Heart left ventricle (tissue), 13 donors: ENCODE measurements at regions not wholly inside any gene's neighbourhood (a gene's known extent, or its start where the extent isn't known, plus 50 kb on each side); places are given as distances from the start of the nearest gene placed in this dataset.

Source experiments
- POLR2A ChIP-seq, 2 donors: fragments of 450-650 bp; IDR thresholded peaks; one replicate each; pipeline ENCODE4 v1.6.1; 2017; ENCODE audit warnings: antibody characterized with exemption in 2 of 2, mild to moderate bottlenecking in 2 of 2, moderate library complexity in 2 of 2
- TF ChIP-seq, protein P1 (sequence below), 12 donors: fragments of 200-600 bp; sonication (generic) in 4 of 12; IDR thresholded peaks; one replicate each; pipeline versions ENCODE4 v1.5.0 to v1.8.0; 2018 to 2022; ENCODE audit warnings: antibody characterized with exemption in 12 of 12, mild to moderate bottlenecking in 5 of 12
- donor health status: ischemic (EF 13 %, LVEDD 7.1; RV severe dilation, severe dysfunction).
- donor health status: DM: no; HTN: yes; CAD: no.
- donor health status: DM: no; HTN: no; CAD: no.
- donor health status: ischemic (EF 25% LVEDD 6.9; RV normal size, moderate dysfunction).
- donor health status: ischemic (EF 25% LVEDD 5.7; RV mildly dilated, moderate dysfunction).
- donor health status: ischemic (EF 35%, LVEDD 5.7; RV mildly dilated, moderate dysfunction).
- donor health status: nonischemic (EF 11% LVEDD 7.7; RV severe dilation, severe dysfunction).
- donor health status: DM: yes; HTN: yes; CAD: no.
- donor health status: PGD.
- donor health status: ischemic (EF 29% LVEDD 5.4; RV normal size, mild dysfunction).
- donor health status: nonischemic (EF 23%, LVEDD 6.1; RV moderate dilation, normal function).

DNA sequence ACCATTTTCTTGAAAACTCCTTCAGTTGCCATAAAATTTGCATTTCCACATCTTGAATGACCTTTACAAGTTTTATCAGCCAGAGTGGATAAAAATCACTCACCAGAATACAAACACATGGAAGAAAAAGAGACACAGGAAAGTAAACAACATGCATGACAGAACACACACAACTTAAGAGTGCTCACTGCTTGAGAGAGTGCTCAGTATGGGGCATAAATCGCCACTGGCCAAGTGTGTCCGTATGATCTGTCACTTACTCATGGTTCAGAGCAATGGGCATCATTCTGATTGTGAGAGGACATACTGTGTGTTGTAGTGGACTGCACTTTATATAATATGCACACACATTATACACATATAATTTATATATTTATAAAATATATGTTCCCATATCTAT lies 155.6 kb upstream of the NTRK2 start:
- no peak for TF ChIP-seq POLR2A (IDR thresholded peaks at IDR 0.05)
- TF ChIP-seq, protein P1, sequence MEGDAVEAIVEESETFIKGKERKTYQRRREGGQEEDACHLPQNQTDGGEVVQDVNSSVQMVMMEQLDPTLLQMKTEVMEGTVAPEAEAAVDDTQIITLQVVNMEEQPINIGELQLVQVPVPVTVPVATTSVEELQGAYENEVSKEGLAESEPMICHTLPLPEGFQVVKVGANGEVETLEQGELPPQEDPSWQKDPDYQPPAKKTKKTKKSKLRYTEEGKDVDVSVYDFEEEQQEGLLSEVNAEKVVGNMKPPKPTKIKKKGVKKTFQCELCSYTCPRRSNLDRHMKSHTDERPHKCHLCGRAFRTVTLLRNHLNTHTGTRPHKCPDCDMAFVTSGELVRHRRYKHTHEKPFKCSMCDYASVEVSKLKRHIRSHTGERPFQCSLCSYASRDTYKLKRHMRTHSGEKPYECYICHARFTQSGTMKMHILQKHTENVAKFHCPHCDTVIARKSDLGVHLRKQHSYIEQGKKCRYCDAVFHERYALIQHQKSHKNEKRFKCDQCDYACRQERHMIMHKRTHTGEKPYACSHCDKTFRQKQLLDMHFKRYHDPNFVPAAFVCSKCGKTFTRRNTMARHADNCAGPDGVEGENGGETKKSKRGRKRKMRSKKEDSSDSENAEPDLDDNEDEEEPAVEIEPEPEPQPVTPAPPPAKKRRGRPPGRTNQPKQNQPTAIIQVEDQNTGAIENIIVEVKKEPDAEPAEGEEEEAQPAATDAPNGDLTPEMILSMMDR (IDR thresholded peaks at IDR 0.05): no peak
